Lower leg skin (tissue), 4 donors: ENCODE measurements at regions not wholly inside any gene's neighbourhood (a gene's known extent, or its start where the extent isn't known, plus 50 kb on each side); places are given as distances from the start of the nearest gene placed in this dataset.

Source experiments
- DNase-seq, 2 donors: peaks; one replicate each; pipeline ENCODE4 v3.0.0-alpha.2; 2019; ENCODE audit warnings: low spot score in 2 of 2
- H3K4me3 ChIP-seq: fragments of 200-600 bp; sonication (generic); 2 replicates; pipeline ENCODE4 v1.5.1; 2017; ENCODE audit warnings: mild to moderate bottlenecking, low read depth; ENCODE audit not compliant: poor library complexity, severe bottlenecking
- CTCF ChIP-seq, 3 donors: fragments of 450-650 bp; IDR thresholded peaks; one replicate each; pipeline ENCODE4 v1.5.1; 2016; ENCODE audit warnings: antibody characterized with exemption in 3 of 3, mild to moderate bottlenecking in 3 of 3, moderate library complexity in 2 of 3
- POLR2A ChIP-seq, 2 donors: fragments of 450-650 bp; IDR thresholded peaks; one replicate each; pipeline ENCODE4 v1.6.1; 2016 to 2017; ENCODE audit warnings: antibody characterized with exemption in 2 of 2, mild to moderate bottlenecking in 1 of 2, moderate library complexity in 1 of 2
- WGBS, 2 donors: methylation state at CpG; one replicate each; pipeline ENCODE4 v1.1.5; 2018; 5-methylcytosine and 5-hydroxymethylcytosine counted together
- intact Hi-C: fragments of 100-400 bp; cut with DNase I; formaldehyde crosslinking; loops from one replicate; pipeline ENCODE4 v1.15.0; 2023; ENCODE audit warnings: low total_unique reads

- no peak for TF ChIP-seq CTCF (IDR thresholded peaks at IDR 0.05)
- TF ChIP-seq POLR2A (IDR thresholded peaks at IDR 0.05), result no peak
- intact Hi-C loops, result no loop called here
- H3K4me3 ChIP-seq, result no peak overlapping the region
- DNase-seq, result no peak
Measured at GRCh38 chr2:21217442-21217841, 93.7 kb downstream of the TDRD15 start.

- no peak for DNase-seq
- WGBS, 2 donors, result 36 to 43% methylated on average over 1 of the region's 1 CpG
- H3K4me3 ChIP-seq, result no peak overlapping the region
- intact Hi-C loops, result no loop called here
- TF ChIP-seq POLR2A (IDR thresholded peaks at IDR 0.05) (no peak), CTCF (IDR thresholded peaks at IDR 0.05) (no peak)
Measured at GRCh38 chr2:21220930-21221329, 97.2 kb downstream of the TDRD15 start.

- TF ChIP-seq CTCF (IDR thresholded peaks at IDR 0.05), result no peak
- no peak for TF ChIP-seq POLR2A (IDR thresholded peaks at IDR 0.05)
- 50 to 74% methylated on average over 5 of the region's 5 CpGs for WGBS, 2 donors
Measured at GRCh38 chr2:21223618-21224017, 99.8 kb downstream of the TDRD15 start.

GRCh38 chr2:21228041-21228895 is 104.5 kb downstream of the TDRD15 start:
- DNase-seq, result no peak
- H3K4me3 ChIP-seq, result no peak overlapping the region
- intact Hi-C loops, result no loop called here
- TF ChIP-seq POLR2A (IDR thresholded peaks at IDR 0.05) (no peak), CTCF (IDR thresholded peaks at IDR 0.05) (no peak)
- WGBS, 2 donors, result 79% methylated on average over 10 of the region's 10 CpGs

More at GRCh38 chr2:21223618-21224017, 99.8 kb downstream of the TDRD15 start:
- intact Hi-C loops, result no loop called here
- no peak for DNase-seq
- no peak overlapping the region for H3K4me3 ChIP-seq

GRCh38 chr2:21229302-21229701 is 105.5 kb downstream of the TDRD15 start:
- TF ChIP-seq POLR2A (IDR thresholded peaks at IDR 0.05) (no peak), CTCF (IDR thresholded peaks at IDR 0.05) (no peak)
- intact Hi-C loops, result no loop called here
- H3K4me3 ChIP-seq, result no peak overlapping the region
- no peak for DNase-seq
- 63 to 91% methylated on average over 1 of the region's 1 CpG for whole genome bisulfite sequencing, 2 donors

GRCh38 chr2:21230140-21230539 is 106.4 kb downstream of the TDRD15 start:
- DNase-seq, result no peak
- H3K4me3 ChIP-seq, result no peak overlapping the region
- 88 to 94% methylated on average over 1 of the region's 1 CpG for WGBS, 2 donors
- TF ChIP-seq CTCF (IDR thresholded peaks at IDR 0.05), result no peak
- no peak for TF ChIP-seq POLR2A (IDR thresholded peaks at IDR 0.05)
- intact Hi-C loops, result no loop called here
